NAMALWA (cell line): ENCODE measurements at regions not wholly inside any gene's neighbourhood (a gene's known extent, or its start where the extent isn't known, plus 50 kb on each side); places are given as distances from the start of the nearest gene placed in this dataset.
"Not testable (repeated sequence)": the region's sequence is repeated elsewhere in the genome, so short reads cannot be mapped to it uniquely, and the experiment has no call there.

Experiments
- DNase-seq: peaks from one replicate; pipeline ENCODE4 v3.0.0-alpha.2; 2015; ENCODE audit warnings: low spot score

DNA sequence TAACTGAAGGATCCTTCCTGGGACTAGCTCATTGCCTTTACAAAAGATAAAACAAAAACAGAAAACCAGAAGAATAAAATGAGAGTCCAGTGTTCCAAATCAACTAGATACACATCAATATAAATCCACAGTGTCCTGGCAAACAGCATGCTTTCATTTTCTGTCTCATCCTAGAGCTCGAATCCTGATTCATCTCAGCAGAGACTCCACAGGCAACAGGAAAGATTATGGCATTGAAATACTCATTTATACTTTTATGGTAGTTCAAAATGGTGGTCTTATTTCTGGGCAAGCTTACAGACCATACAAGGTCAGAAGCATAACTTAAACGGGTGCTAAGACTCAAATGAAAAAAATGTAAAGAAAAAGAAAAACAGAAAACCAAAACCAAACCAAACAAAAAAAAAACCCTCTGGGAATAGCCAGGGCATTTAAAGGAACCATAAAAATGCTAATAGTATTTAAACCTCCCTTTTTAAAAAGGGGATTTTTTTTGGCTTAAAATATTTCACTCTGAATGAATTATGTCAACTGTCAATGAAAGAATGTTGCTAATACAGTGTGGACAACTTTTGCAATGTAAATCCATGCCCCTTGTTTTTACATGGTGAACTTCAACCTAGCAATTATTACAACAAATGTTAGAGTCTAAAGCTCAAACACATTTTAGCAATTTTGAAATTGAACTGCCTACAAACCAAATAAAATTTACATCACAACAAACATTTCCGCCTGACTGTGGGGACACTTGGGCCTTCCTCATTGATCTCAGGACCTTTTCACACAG, 57.9 kb downstream of the GPR101 start:
- no peak for DNase-seq

DNA sequence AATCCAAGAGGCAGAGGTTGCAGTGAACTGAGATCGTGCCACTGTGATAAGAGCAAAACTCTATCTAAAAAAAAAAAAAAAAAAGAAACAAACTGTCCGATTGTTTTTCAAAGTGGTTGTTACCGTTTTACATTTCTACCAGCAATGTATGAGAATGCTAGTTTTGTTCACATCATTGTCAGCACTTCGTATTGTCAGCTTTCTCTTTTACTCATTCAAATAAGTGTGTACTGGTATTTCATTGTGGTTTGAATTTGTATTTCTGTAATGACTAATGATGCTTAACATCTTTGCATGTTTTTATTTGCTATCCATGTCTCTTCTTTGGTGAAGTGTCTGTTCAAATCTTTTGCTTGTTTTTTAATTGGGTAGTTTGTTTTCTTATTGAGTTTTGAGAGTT, 65.8 kb downstream of the GPR101 start:
- no peak for DNase-seq

DNA sequence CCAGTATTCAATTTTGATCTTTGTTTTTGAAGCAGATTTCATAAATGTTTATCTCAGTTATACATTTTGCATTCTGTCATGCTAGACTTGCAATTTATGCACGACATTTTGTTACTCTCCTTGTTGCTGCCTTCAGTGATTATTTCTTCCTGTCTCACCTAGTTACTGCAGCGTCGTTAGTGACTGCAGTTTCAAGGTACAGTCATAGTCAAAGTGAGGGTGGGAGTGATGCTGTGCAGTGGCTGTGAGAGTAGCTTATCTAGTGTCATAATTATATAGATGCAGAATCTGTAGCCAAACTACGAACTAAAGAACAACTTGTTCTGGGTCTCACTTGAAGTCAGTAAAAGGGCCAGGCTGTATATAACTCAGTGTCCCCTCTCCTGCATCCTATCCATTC, 69.8 kb downstream of the GPR101 start:
- no peak for DNase-seq

DNA sequence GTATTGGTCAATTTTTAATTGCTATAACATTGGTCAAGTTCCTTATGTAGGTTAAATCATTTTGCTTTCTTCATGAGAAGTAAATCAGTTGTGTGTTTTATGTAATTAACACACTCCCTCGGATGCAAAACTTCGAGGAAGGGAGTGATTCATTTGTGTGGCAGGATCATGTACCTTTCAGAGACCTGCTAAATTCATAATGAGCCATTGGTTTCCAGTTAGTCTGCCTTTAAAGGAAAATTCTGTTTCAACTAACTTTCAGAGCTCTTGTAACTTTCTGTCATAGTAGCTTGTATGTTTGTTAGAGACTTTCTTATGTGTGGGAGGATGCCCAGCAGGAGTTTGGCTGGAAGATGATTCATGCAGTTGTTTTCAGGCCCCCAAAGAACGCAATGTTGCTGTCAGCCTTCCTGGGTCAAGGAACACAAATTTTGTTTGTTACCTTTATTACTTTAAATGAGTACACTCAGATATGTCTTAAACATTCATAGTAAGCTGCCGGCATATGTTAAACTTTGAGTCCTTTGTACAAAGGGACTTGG, 72.1 kb downstream of the GPR101 start:
- no peak for DNase-seq

DNA sequence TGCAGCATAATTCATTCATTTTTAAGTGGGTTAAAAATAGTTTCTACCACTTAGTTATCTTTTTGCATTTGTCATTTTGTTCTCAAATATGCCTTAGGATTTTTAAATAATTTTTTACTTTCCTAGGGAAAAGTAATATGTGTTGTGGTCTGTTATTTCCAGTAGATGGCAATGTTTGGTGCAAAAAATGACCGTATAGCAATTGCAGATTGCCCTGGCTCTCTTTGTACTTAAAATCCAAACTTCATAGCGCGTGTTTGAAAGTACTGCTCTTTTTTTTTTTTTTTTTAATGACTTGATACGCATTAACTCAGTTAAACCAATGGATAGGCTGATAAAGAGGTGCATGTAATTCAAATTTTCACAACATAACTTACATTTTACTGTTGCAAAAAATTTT, 74.4 kb upstream of the RBMX start:
- peak; percentile 43 for DNase-seq

DNA sequence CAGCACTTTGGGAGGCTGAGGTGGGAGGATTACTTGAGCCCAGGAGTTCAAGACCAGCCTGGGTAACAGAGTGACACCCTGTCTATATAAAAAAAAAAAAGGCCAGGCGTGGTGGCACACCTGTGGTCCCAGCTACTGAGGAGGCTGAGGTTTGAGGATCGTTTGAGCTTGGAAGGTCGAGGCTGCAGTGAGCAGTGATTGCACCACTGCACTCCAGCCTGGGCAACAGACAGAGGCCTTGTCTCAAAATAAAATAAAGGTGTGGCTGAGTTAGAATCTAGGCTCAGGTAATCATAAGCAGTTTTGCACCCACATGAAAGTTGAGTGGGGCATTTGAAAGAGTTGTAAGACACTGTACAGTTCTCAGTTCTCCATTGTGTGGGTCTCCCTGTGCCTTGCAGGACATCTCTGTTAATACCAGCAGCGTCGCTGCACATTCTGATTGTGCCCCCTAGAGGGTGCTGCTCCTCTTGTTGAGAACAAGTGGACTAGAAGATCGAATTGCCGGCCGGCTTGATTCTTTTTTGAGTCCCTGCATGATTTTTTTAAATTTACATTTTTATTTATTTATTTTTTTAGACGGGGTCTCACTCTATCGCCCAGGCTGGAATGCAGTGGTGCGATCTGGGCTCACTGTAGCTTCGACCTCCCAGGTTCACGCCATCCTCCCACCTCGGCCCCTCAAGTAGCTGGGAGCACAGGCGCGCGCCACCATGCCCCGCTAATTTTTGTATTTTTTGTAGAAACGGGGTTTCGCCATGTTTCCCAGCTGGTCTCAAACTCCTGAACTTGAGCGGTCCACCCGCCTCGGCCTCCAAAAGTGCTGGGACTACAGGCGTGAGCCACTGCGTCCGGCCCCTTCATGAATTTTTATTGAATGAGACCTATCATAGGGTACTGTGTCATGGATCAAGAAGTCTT, 73.6 kb upstream of the RBMX start:
- peak; percentile 79 for DNase-seq

DNA sequence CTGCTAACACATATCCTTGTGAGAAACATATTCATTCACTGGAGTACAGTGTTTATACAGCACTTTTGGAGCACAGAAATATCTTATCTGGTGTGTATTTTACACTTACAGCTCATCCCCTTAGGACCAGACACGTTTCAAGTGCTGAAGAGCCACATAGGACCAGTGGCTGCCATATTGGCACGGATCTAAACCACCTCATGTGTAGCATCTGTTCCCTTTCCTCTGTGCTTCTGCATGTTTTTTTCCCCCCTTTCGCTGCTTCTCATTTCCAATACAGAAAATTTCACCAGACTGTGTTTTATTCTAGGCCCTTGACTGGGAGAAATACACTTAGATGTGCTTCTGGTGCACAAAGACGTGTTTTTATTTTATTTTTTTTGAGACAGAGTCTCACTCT, 69.7 kb upstream of the RBMX start:
- DNase-seq, result no peak

DNA sequence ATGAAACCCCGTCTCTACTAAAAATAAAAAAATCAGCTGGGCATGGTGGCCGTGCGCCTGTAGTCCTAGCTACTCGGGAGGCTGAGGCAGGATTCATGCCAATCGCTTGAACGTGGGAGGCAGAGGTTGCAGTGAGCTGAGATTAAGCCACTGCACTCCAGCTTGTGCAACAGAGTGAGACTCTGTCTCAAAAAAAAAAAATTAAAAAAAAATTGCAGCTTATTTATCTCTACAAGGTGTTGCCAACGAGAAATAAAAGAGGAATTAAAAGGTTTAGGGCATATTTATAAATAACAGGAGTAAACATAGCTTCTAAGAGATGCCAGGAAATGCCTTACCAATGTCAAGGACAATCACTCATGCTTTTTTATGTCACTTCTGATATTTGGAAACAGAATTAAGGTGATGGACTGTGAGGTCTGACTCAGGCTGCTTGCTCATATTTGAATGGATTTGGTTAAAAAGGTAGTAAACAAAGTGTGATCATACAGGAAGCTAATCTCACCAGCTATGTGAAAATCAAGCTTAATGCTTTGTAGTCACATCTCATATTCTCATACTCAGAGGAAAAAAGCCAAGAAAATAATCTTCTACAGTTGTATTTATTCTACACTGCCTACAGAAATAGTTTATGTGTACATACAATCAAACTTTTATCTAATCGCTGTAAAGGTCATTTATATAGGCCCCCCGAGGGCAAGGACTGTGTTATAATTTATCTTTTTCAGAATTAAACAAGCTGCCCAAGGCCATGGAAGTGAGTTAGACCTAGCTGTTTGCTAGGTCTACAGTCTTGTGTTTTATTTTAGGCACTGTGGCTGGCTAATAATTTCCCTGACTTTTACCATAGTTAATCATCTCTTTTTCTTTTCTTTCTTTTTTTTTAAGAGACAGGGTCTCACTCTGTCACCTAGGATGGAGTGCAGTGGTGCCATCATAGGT, 61.1 kb upstream of the RBMX start:
- no peak for DNase-seq

DNA sequence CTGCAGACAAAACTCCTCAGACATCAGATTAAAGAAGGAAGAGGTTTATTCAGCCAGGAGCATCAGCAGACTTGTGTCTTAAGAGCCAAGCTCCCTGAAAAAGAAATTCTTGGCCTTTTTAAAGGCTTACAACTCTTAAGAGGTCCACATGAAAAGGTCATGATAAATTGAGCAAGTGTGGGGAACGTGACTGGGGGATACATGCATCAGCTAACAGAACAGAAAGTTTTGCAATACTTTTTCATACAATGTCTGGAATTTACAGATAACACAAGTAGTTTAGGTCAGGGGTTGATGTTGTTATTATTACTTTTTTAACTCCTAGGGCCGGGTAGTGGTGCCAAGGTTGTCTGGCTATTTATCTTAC, 55.6 kb upstream of the RBMX start:
- no peak for DNase-seq

DNA sequence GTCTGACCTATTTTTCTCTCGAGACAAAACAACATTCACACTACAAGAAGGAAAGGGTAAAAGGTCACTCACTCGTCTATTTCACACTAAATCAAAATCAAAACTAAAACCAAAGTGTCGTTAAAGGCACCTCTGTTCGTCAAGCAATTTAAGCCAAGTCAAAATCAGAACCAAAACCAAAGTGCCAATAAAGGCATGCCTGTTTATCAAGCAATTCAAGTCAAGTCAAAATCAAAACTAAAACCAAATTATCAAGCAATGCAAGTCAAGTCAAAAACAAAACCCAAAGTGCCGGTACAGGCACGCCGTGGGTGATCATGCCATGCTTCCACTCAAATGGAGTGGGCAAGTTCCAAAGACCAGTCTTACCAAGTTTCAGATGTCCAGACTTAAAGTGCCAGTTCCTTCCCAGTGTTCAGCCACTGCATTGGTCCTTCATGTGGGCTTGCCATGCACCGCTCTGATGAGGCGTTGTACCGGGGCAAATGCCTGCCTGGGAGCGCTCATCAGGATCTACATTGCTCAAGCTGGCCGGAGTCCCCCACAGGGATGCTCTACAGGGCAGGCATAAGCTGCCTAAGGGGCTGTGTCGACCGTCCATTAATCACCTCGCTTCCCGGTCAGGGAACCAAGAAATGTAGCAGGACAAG, 55.1 kb upstream of the RBMX start:
- not testable (repeated sequence) for DNase-seq

DNA sequence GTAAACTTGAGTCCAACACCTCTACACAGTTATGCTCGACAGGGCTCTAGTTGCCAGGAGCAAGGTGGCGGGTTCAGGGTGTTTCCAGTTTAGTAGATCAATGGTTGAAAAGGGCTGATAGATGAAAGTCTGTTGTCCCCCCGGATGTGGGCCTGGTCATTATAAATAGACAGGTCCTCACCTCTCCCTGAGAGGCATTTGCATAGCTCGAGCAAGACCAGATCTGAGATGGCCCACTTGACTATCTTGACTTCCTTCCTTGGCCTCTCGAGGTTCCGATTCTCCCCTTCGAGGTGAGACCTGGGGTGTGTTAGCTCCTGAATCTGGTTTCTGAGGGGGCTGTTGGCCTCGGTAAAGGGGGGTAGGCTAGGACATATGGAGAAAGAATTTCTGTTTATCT, 54.1 kb upstream of the RBMX start:
- DNase-seq, result not testable (repeated sequence)

DNA sequence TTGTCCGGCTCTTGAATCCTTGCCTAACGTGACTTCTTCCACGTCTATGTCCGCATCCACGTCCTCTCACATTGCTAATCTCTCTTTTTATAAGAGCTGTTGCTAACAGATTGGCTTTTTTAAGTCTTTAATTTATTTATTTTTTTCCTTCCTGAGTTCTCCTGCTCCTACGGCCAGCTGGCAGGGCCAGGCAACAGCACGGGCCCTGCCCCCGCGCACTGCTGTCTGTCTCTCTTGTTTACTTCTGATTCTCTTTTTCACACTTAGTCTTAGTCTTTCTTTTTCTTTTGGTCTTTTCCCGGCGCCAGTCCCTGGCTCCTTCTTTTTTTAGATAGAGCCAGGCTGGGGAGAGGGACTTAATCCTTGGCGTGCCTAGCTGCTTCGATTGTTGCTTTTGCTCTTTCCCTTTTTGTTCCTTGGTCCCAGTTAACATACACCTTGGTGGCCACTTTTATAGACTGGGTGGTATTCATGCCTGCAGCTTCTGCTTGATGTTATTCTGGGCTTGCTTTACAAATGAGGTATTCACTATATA, 53.2 kb upstream of the RBMX start:
- no peak for DNase-seq

DNA sequence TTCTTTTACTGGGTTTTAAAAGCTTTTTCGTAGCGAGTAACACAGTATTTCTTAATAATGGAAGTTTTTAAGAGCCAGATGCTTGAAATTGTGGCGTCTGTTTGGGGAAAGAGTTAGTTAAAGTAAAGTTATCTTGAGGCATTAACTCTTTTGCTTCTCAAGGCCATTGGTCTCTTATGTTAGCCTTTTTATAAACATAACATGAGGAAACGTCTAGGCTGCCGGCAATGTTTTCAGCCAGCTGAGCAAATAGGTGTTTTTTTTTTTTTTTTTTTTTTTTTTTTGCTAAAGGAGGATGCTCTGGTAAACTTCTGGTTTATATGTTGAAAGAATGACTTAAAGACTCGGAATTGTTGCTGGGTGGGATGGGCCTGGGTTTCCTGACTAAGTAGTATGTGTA, 51.1 kb upstream of the RBMX start:
- no peak for DNase-seq
